GM10248 (cell line): ENCODE measurements at regions not wholly inside any gene's neighbourhood (a gene's known extent, or its start where the extent isn't known, plus 50 kb on each side); places are given as distances from the start of the nearest gene placed in this dataset.

Source experiments
- CTCF ChIA-PET: fragments of 300-600 bp; sonication (Branson Sonifier 250); formaldehyde crosslinking; extraction: SDS; loops from one replicate; lab custom pipeline; 2021; ENCODE audit warnings: antibody characterized with exemption; lab: Yijun Ruan, JAX
- POLR2A ChIA-PET: fragments of 350-650 bp; sonication (Branson Sonifier 250); formaldehyde crosslinking; extraction: SDS; loops from one replicate; lab custom pipeline; 2020; ENCODE audit warnings: antibody characterized with exemption; lab: Yijun Ruan, JAX
- DNase-seq: peaks from one replicate; pipeline ENCODE4 v3.0.0; 2012; ENCODE audit errors: extremely low spot score
- CTCF ChIP-seq: IDR thresholded peaks from 2 replicates; pipeline ENCODE4 v1.5.1; 2012; ENCODE audit warnings: mild to moderate bottlenecking, low read depth; ENCODE audit errors: extremely low read depth, missing control alignments, control extremely low read depth

DNA sequence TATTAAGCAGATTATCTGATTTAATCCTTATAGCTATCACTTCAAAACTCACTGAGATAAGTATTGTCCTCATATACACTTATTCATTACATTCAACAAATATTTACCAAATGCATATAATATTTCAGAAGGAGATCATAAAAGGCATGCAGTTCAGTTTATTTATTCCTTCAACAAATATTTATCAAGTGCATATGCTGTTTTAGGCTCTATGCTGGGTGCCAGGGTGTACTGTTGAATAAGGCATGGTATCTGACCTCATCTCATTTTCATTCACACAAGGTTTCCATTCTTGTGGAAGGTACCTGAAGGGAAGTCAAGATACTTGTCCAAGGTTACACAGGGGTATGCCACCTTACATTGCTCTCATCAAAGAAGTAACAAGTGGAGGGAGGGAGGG, 213.0 kb downstream of the INSIG2 start:
- DNase-seq: no peak
- CTCF ChIA-PET: no interaction called here
- POLR2A ChIA-PET: no interaction called here
- no peak for TF ChIP-seq CTCF

- DNase-seq: no peak
- TF ChIP-seq CTCF: no peak
- CTCF ChIA-PET: interaction anchor here (1.7 kb wide), 2 partner anchors 8 to 12 kb away, joined by 4 read pairs; no protein-coding TSS in a partner anchor
- POLR2A ChIA-PET: no interaction called here
Observed at GRCh38 chr2:118300832-118301231, 212.6 kb downstream of the INSIG2 start.

- POLR2A ChIA-PET: no interaction called here
- no peak for TF ChIP-seq CTCF
- no peak for DNase-seq
- CTCF ChIA-PET: no interaction called here
Observed at GRCh38 chr2:118296663-118297062, 208.4 kb downstream of the INSIG2 start.

DNA sequence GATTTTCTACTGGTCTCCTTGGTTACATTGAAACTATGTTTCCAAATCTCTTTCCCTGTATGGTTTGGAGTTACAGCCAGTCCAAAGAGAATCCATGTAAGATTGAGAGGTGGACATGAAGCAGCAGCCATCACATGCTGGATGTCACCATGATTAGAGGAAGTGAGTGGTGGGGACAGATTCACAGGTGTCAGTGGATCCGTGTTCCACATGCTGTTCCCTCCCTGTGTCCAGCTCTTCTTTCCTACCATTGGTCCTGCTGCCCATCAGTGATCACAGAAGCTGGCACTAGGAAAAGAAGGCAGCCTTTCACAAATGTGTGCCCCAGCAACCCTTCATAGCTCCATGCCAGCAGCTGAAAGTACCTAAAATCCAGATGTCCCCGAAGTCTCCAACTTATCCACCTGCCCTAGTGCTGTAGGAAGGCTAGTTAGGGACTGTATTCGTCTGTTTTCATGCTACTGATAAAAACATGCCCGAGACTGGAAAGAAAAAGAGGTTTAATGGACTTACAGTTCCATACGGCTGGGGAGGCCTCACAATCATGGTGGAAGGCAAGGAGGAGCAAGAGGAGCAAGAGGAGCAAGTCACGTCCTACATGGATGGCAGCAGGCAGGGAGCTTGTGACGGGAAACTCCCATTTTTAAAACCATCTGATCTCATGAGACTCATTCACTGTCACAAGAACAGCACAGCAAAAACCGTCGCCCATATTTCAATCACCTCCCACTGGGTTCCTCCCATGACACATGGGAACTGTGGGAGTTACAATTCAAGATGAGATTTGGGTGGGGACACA, 207.5 kb downstream of the INSIG2 start:
- no peak for TF ChIP-seq CTCF
- CTCF ChIA-PET: no interaction called here
- no peak for DNase-seq
- POLR2A ChIA-PET: no interaction called here

GRCh38 chr2:118294063-118294462, 205.8 kb downstream of the INSIG2 start:
- no peak for DNase-seq
- ChIA-PET CTCF (no interaction called here), POLR2A (no interaction called here)
- no peak for TF ChIP-seq CTCF

GRCh38 chr2:118292991-118293390, 204.7 kb downstream of the INSIG2 start:
- CTCF ChIA-PET: no interaction called here
- DNase-seq: no peak
- TF ChIP-seq CTCF: no peak
- POLR2A ChIA-PET: no interaction called here
